Astrocyte (in vitro differentiated cells and primary cell): ENCODE measurements at regions not wholly inside any gene's neighbourhood (a gene's known extent, or its start where the extent isn't known, plus 50 kb on each side); places are given as distances from the start of the nearest gene placed in this dataset.
A peak's percentile ranks its signal among the peaks of the same experiment; 100 is the strongest.

ENCODE experiments used
- DNase-seq: peaks from one replicate; pipeline ENCODE4 v3.0.0-alpha.2; 2010; ENCODE audit warnings: low read depth
- FAIRE-seq: peaks from 2 replicates; lab custom pipeline; 2011; peaks lifted over from hg19 to GRCh38; lab: Jason Lieb, UNC
- H2AFZ ChIP-seq: 2 replicates; pipeline ENCODE4 v1.6.0; 2012; ENCODE audit warnings: low read depth, low read length, inconsistent platforms
- H3K27ac ChIP-seq: 2 replicates; pipeline ENCODE4 v1.5.1; 2011; ENCODE audit warnings: low read depth, low read length, inconsistent platforms
- H3K27me3 ChIP-seq: 2 replicates; pipeline ENCODE4 v1.6.0; 2011; ENCODE audit warnings: low read length, inconsistent platforms; ENCODE audit not compliant: insufficient read depth
- H3K36me3 ChIP-seq: 2 replicates; pipeline ENCODE4 v1.5.1; 2011; ENCODE audit warnings: low read length, inconsistent platforms; ENCODE audit not compliant: insufficient read depth
- H3K4me1 ChIP-seq: 2 replicates; pipeline ENCODE4 v1.5.1; 2011; ENCODE audit warnings: low read length, inconsistent platforms; ENCODE audit not compliant: insufficient read depth
- H3K4me2 ChIP-seq: 2 replicates; pipeline ENCODE4 v1.6.0; 2012; ENCODE audit warnings: low read length, inconsistent platforms
- H3K4me3 ChIP-seq: 2 replicates; pipeline ENCODE4 v1.5.1; 2011; ENCODE audit warnings: low read depth, mild to moderate bottlenecking, low read length, inconsistent platforms; ENCODE audit not compliant: insufficient read depth
- H3K79me2 ChIP-seq: 2 replicates; pipeline ENCODE4 v1.6.0; 2012; ENCODE audit warnings: mild to moderate bottlenecking, low read length, inconsistent platforms; ENCODE audit not compliant: insufficient read depth
- H3K9ac ChIP-seq: 2 replicates; pipeline ENCODE4 v1.6.0; 2012; ENCODE audit warnings: mild to moderate bottlenecking, low read length, inconsistent platforms
- H3K9me3 ChIP-seq: 2 replicates; pipeline ENCODE4 v1.5.1; 2012; ENCODE audit warnings: low read depth, mild to moderate bottlenecking, low read length, inconsistent platforms; ENCODE audit not compliant: insufficient read depth
- H4K20me1 ChIP-seq: 2 replicates; pipeline ENCODE4 v1.6.0; 2012; ENCODE audit warnings: low read length, inconsistent platforms; ENCODE audit not compliant: insufficient read depth
- H3K27ac Mint-ChIP-seq: one replicate; pipeline ENCODE4 v1.8.0; 2021; ENCODE audit warnings: mild to moderate bottlenecking, mixed read lengths; ENCODE audit not compliant: unreplicated experiment
- H3K27me3 Mint-ChIP-seq: one replicate; pipeline ENCODE4 v1.8.0; 2021; ENCODE audit warnings: low read depth, mixed read lengths; ENCODE audit not compliant: unreplicated experiment
- H3K36me3 Mint-ChIP-seq: one replicate; pipeline ENCODE4 v1.8.0; 2021; ENCODE audit warnings: low read depth, mixed read lengths; ENCODE audit not compliant: unreplicated experiment
- H3K4me1 Mint-ChIP-seq: one replicate; pipeline ENCODE4 v1.8.0; 2021; ENCODE audit warnings: low read depth, mixed read lengths; ENCODE audit not compliant: unreplicated experiment
- H3K4me3 Mint-ChIP-seq: one replicate; pipeline ENCODE4 v1.8.0; 2021; ENCODE audit warnings: mild to moderate bottlenecking, moderate library complexity, mixed read lengths; ENCODE audit not compliant: unreplicated experiment
- H3K9me3 Mint-ChIP-seq: one replicate; pipeline ENCODE4 v1.8.0; 2021; ENCODE audit warnings: mild to moderate bottlenecking, mixed read lengths; ENCODE audit not compliant: unreplicated experiment
- EZH2 ChIP-seq: IDR thresholded peaks from 2 replicates; pipeline ENCODE4 v1.6.1; 2012; ENCODE audit warnings: mild to moderate bottlenecking, low read length, inconsistent platforms; ENCODE audit not compliant: insufficient read depth
- TF ChIP-seq, protein P1 (sequence below): IDR thresholded peaks from 2 replicates; pipeline ENCODE4 v1.5.1; 2011; ENCODE audit warnings: low read depth, mild to moderate bottlenecking, inconsistent platforms, low read length, moderate library complexity; ENCODE audit not compliant: insufficient read depth

DNA sequence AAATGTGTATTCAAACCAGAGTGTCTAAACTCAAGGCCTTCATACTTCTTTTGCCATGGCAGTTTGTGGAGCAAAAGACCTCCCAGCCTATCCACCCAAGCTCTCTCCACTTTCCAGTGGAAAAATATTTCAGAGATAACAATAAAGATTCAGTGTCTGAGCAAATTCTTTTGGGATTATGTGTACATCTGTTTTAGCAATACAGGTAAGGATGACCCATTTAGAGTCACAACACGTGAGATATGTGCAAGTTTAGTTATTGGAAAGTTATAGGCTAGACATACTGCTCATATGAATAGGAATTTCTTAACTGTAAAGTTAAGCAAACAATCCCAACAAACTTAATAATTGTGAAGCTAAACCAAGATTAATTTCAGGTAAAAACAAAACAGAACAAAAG is 174.5 kb upstream of the LRIG1 start:
- Mint-ChIP-seq H3K27ac (no peak overlapping the region), H3K4me3 (no peak overlapping the region), H3K36me3 (no peaks in the 10 kb centered on the region), H3K4me1 (peaks cover 5% of the 10 kb centered on the region), H3K27me3 (no peaks in the 10 kb centered on the region), H3K9me3 (no peaks in the 10 kb centered on the region)
- Histone ChIP-seq H4K20me1 (no peaks in the 10 kb centered on the region), H3K27ac (peak overlapping the region; percentile 78), H3K4me2 (peak overlapping the region; percentile 47), H3K27me3 (no peaks in the 10 kb centered on the region), H3K79me2 (no peaks in the 10 kb centered on the region), H3K9ac (peak overlapping the region; percentile 19), H2AFZ (no peak overlapping the region), H3K9me3 (no peaks in the 10 kb centered on the region), H3K4me1 (peaks cover 13% of the 10 kb centered on the region), H3K4me3 (no peak overlapping the region), H3K36me3 (no peaks in the 10 kb centered on the region)
- FAIRE-seq (peak; percentile 73), DNase-seq (peak; percentile 65)
- TF ChIP-seq, protein P1, sequence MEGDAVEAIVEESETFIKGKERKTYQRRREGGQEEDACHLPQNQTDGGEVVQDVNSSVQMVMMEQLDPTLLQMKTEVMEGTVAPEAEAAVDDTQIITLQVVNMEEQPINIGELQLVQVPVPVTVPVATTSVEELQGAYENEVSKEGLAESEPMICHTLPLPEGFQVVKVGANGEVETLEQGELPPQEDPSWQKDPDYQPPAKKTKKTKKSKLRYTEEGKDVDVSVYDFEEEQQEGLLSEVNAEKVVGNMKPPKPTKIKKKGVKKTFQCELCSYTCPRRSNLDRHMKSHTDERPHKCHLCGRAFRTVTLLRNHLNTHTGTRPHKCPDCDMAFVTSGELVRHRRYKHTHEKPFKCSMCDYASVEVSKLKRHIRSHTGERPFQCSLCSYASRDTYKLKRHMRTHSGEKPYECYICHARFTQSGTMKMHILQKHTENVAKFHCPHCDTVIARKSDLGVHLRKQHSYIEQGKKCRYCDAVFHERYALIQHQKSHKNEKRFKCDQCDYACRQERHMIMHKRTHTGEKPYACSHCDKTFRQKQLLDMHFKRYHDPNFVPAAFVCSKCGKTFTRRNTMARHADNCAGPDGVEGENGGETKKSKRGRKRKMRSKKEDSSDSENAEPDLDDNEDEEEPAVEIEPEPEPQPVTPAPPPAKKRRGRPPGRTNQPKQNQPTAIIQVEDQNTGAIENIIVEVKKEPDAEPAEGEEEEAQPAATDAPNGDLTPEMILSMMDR, result no peak
- TF ChIP-seq EZH2, result no peak

DNA sequence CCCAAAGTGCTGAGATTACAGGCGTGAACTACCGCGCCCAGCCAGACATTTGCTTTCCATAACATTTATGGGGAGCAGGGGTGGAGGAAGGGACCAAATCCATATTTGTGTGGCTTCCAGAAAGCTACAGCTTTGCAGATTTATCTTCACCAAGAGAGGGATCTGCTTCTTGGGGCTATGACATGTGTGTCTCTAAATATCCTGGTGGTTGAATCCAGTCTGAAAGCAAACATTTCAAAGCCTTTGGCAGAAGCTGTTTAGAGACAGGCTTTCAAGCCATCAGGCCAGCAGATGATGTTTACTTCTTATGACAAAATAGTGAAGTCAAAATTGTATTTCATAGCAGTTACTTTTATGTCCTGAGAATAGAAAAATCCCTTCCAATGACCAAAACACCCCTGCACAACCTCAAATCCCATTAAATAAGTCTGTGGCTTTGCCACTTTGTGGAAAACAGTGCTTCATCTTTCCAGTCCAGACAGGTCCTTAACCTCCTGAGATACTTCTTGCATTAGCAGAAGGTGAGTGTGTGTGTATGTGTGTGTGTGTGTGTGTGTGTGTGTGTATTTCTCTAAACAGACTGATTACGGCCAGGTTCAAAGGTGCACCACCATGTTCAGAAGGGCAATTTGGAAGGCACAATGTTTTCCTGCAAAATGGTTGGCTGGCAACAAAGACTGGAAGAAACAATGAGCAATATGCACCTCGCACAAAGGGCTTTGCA is 191.4 kb upstream of the LRIG1 start:
- Histone ChIP-seq H3K27me3 (no peaks in the 10 kb centered on the region), H2AFZ (peak overlapping the region; percentile 11), H3K4me2 (no peak overlapping the region), H4K20me1 (no peaks in the 10 kb centered on the region), H3K4me1 (peaks cover 7% of the 10 kb centered on the region), H3K9ac (no peak overlapping the region), H3K36me3 (no peaks in the 10 kb centered on the region), H3K27ac (no peak overlapping the region), H3K9me3 (no peaks in the 10 kb centered on the region), H3K79me2 (no peaks in the 10 kb centered on the region), H3K4me3 (no peak overlapping the region)
- no peaks in the 10 kb centered on the region for H3K36me3 Mint-ChIP-seq
- peaks cover 7% of the 10 kb centered on the region for H3K27me3 Mint-ChIP-seq
- TF ChIP-seq EZH2, result no peak
- TF ChIP-seq, protein P1, result no peak
- peaks cover 5% of the 10 kb centered on the region for H3K4me1 Mint-ChIP-seq
- no peak for FAIRE-seq
- no peak for DNase-seq
- no peak overlapping the region for H3K4me3 Mint-ChIP-seq
- no peaks in the 10 kb centered on the region for H3K9me3 Mint-ChIP-seq
- no peak overlapping the region for H3K27ac Mint-ChIP-seq

- TF ChIP-seq, protein P1, result no peak
- H3K4me1 Mint-ChIP-seq, result peaks cover 5% of the 10 kb centered on the region
- Histone ChIP-seq H3K27ac (no peak overlapping the region), H3K4me3 (no peak overlapping the region), H4K20me1 (no peaks in the 10 kb centered on the region), H3K27me3 (no peaks in the 10 kb centered on the region), H2AFZ (peak overlapping the region; percentile 11), H3K79me2 (no peaks in the 10 kb centered on the region), H3K36me3 (no peaks in the 10 kb centered on the region), H3K4me2 (no peak overlapping the region), H3K9me3 (no peaks in the 10 kb centered on the region), H3K9ac (no peak overlapping the region), H3K4me1 (peaks cover 7% of the 10 kb centered on the region)
- no peak for DNase-seq
- no peaks in the 10 kb centered on the region for H3K36me3 Mint-ChIP-seq
- FAIRE-seq, result no peak
- no peak overlapping the region for H3K4me3 Mint-ChIP-seq
- H3K27ac Mint-ChIP-seq, result no peak overlapping the region
- H3K9me3 Mint-ChIP-seq, result no peaks in the 10 kb centered on the region
- H3K27me3 Mint-ChIP-seq, result peaks cover 7% of the 10 kb centered on the region
Observed at GRCh38 chr3:66692766-66693150, 191.9 kb upstream of the LRIG1 start.
